SIG-M5 treated with dmso at 0.1 percent for 504 hours (cell line): ENCODE measurements at regions not wholly inside any gene's neighbourhood (a gene's known extent, or its start where the extent isn't known, plus 50 kb on each side); places are given as distances from the start of the nearest gene placed in this dataset.

Source experiments
- DNase-seq: peaks from one replicate; lab custom pipeline; 2025; ENCODE audit not compliant: unreplicated experiment; lab: John Stamatoyannopoulos, UW

DNA sequence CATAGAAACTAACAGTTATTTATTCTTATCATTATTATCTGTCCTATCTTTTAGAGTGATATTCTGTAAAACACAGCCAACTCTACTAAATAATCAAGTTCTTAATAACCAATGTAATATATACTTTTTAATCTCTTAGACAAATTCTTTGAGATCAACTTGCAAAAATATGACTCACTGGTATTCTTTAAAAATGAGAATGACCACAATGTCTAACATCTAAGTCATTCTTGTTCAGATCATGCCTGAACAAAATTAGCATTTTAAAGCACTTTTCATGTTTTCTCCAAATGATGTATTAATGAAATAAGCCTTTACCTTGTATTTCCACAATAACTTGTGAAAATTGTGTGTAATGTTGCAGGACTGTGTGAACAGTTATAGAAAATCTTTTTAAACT lies 356.9 kb upstream of the RGMB start:
- DNase-seq: no peak

GRCh38 chr5:98419825-98420224 lies 353.6 kb upstream of the RGMB start:
- DNase-seq: no peak

DNA sequence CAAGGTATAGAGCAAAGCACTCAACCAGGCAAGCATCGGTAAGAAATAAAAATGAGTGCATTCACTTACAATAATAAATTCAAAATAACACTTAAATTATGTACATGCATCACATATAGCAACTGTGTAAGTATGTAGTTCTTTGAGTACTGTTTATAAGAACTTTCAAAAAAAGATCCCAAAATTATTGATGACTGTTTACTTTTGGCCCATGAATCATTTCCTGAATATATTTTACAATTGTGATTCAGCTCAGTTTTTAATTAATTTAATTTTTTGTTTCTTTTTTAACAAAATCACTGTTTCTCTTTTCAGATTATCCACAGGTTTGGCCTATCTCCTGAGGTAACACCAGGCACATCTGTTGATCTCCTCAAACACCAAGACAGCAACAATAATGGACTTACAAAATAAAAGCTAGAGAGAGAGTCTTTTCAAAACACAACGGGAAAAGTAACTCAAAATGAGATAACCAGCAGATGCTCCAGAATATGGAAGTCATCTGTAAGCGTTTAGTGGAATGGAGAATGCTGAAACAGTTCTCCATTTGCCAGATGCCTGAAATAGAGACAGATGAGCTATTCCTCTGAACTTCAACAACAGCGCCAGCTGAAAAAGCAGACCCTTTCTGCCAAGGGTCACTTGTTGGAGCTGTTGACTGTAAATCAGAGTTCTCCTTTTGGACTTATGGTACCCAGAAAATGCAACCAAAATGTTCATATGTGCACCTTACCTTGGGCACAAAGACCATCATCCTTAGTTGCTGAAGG lies 348.6 kb upstream of the RGMB start:
- DNase-seq: no peak

DNA sequence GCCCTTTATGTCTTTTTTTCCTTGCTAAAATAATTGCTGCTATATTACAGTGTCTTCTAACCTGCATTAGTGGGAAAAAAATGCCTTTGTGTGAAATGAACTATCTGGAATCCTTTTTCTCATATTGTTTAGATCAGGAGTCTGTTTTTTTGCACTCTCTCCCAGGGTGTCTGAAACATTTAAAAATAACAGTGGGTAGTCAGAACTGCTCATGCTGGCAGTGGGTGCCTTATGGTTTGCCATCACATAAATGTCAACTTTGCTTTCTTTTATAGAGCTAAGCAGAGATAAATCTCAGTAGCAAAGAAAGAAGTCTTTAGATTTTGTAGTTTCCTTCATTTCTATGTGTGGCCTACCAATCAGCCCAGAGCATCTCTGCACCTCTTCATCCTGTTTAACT lies 347.8 kb upstream of the RGMB start:
- DNase-seq: no peak

DNA sequence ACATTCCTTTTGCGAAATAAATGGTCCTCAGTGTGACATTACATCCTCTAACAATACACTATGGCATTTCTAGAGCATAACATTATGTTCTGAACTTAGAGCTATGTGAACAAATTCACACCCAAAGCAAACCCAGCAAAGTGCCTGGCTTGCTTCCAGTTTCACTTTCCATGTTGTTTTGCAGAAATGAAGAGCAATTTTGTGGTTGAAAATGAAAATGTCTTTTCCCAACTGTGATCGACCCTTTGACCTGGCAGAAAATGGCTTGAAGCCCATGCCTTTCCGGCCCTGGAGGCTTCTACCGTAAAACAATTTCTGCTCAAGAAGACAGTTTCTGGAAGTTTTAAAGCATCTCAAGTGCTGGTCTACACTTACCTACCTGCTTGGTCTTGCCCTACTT lies 344.7 kb upstream of the RGMB start:
- DNase-seq: peak; percentile 36

GRCh38 chr5:98432378-98432777 lies 341.1 kb upstream of the RGMB start:
- no peak for DNase-seq

DNA sequence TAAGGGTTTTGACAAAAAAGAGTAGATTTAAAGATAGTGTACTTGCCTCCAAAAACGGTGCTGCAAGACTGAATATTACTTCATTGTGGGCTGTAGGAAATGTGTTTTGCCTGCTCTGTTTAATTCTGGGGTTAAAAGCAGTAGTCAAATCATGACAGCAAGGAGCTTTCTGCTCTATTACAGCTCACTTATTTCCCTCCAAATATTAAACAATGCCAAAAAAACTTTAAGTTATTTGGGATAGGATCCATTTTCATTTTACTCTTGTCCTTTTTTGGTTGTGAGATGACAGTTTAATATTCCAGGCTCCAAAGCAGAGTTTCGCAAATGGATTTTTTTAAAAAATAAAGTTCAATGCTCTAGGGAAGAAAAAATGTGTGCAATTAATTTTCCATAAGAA lies 340.4 kb upstream of the RGMB start:
- no peak for DNase-seq

- DNase-seq: no peak
Measured at GRCh38 chr5:98433673-98434072, 339.8 kb upstream of the RGMB start.

GRCh38 chr5:98436667-98437066 lies 336.8 kb upstream of the RGMB start:
- no peak for DNase-seq

DNA sequence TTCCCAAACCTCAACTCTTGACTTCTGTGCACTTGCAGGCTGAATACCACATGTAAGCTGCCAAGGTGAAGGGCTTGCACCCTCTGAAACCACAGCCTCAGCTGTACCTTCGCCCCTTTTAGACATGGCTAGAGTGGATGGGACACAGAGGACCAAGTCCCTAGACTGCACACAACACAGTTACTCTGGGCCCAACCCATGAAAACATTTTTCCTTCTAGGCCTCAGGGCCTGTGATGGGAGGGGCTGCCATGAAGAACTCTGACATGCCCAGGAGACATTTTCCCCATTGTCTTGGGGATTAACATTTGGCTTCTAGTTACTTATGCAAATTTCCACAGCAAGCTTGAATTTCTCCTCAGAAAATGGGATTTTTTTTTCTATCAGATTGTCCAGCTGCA lies 331.0 kb upstream of the RGMB start:
- no peak for DNase-seq

DNA sequence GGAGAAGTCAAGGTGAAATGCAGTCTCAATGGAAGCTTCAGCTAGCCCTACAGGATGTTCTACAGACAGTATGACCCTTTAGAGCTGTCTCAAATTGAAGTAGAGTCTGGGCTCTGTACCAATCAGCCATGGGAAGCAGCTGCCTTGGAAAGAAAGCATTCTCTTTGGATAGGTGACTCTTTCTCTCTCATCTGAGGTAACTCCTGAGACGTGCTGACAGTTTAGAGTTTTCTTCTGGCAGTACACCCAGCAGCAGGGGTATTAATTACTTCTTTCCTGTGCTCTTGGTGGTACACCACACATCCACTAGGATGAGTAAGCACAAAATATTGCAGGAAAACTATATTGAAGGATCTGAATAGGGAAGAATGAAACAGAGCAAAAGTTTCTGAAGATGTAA lies 329.6 kb upstream of the RGMB start:
- DNase-seq: no peak

DNA sequence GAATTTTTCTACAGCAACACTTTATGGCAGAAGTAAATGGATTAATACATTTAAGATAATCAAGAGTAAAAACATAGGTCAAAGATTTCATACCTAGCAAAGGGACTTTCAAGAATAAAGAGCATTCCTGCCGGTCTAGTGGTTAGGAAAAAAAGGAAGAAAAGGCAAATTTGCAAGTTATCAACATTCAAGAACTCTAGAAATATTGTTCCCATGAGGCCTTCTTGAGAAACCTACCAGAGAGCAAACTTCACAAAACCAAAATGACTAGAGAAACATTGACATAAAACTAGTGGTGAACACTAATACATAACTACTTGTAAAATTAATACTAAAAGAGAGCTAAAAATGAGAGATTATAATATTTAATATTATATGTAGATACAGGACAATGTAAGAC lies 320.2 kb upstream of the RGMB start:
- no peak for DNase-seq

DNA sequence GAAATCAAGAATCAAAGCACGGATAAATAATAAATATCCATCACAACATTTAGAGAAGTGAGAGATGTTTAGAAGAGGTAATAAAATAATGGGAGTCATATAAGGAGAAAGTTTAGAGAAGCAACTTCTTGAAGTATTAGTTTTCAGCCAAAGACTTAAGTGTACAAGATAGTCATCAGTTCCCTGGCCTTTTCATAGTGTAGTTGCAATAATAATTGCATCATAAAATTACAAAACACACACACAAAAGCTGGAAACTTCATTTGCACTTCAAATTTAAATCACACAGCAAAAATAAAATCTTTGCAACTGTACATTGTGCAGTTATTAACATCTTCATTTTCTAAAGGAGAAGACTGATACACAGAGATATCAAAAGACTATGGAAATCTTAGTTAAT lies 319.1 kb upstream of the RGMB start:
- DNase-seq: no peak

GRCh38 chr5:98454904-98455303 lies 318.6 kb upstream of the RGMB start:
- DNase-seq: no peak

GRCh38 chr5:98455665-98456064 lies 317.8 kb upstream of the RGMB start:
- DNase-seq: no peak

- no peak for DNase-seq
Measured at GRCh38 chr5:98458004-98458403, 315.5 kb upstream of the RGMB start.

GRCh38 chr5:98458726-98459125 lies 314.7 kb upstream of the RGMB start:
- DNase-seq: no peak

DNA sequence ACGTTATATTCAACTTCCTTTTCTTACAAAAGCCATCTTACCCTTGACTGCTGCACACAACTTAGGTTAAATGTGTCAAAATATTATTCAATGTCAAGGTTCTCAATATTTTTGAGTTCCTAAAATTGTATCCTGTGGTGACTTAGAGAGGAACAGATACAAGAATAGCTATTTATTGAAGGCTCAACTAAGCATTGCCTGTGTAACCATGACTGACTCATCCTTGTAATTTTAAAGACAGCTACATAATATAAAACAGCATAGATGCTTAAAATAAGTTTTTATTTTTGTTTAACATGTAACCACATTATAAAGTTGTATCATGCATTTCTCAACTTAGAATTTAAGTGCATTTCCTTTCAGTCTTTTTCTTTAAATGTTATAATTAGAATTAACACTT lies 312.9 kb upstream of the RGMB start:
- peak; percentile 28 for DNase-seq

DNA sequence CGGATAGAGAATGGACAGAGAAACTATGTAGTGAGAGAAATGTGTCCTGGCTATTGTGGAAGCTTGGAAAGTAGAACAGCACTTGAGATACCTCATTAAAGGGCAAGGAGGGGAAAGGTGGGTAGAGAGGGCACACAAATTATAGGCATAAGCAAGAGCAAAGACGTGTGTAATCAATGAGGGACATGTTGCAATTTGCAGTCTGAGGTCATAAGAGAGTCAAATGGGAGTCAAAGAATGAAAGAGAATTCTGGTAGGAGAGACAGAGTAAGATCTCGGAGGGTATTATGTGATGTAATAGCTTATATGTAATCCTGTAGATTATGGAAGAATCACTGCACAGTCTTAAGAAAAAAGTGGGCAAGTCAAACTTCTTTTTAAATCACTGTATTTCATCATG lies 312.0 kb upstream of the RGMB start:
- no peak for DNase-seq

DNA sequence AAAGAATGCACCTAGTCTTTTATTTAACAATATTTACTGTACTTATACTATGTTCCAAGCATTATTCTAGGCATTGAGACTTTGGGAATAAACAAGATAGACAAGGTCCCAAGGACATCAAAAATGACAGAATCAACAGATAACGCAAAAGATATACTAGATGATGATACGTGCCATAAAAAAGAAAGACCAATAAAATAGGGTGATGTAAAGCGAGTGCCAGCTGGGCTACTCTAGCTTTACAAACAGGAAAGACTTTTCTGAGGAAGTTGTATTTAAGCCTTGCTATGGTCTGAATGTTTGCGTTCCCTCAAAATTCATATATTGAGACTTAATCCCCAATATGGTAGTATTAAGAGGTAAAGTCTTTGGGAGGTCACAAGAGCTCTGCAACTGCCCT lies 310.2 kb upstream of the RGMB start:
- DNase-seq: no peak

DNA sequence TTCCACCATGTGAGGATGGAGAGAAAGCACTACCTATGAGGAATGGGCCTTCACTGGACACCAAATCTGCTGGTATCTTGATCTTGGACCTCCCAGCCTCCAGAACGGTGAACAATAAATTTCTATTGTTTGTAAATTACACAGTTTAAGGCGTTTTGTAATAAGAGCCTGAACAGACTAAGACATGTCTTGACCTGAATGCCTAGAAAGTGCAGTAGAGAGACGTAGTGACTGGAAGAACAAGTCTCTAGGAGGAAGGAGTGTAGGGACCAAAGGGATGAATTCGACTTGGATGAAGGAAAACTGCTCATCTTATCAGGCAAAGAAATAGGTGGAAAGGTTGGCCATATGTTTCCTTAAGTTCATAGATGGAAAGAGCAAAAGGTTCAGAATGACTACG lies 309.8 kb upstream of the RGMB start:
- no peak for DNase-seq

GRCh38 chr5:98464737-98465330 lies 308.6 kb upstream of the RGMB start:
- DNase-seq: peak; percentile 32
